K562 (cell line): ENCODE measurements at regions not wholly inside any gene's neighbourhood (a gene's known extent, or its start where the extent isn't known, plus 50 kb on each side); places are given as distances from the start of the nearest gene placed in this dataset.

Experiments used
- CBFA2T3 ChIP-seq: fragments of 450-650 bp; IDR thresholded peaks from 2 replicates; pipeline ENCODE4 v1.6.1; 2017
- CBX8 ChIP-seq: fragments of 200-600 bp; sonication (generic); IDR thresholded peaks from 2 replicates; pipeline ENCODE4 v1.6.1; 2012; ENCODE audit warnings: borderline replicate concordance, mixed run types, low read depth, mild to moderate bottlenecking, moderate library complexity, mixed read lengths, low read length, control low read depth, inconsistent platforms; ENCODE audit not compliant: poor library complexity, severe bottlenecking; ENCODE audit errors: extremely low read depth
- CGGBP1 ChIP-seq: fragments of 250-450 bp; sonication (Bioruptor Pico); IDR thresholded peaks from 2 replicates; pipeline ENCODE4 v1.9.0; 2021; ENCODE audit warnings: mild to moderate bottlenecking
- EWSR1 ChIP-seq: fragments of 450-650 bp; IDR thresholded peaks from 2 replicates; pipeline ENCODE4 v1.6.1; 2018; ENCODE audit warnings: borderline replicate concordance, mild to moderate bottlenecking, low read depth, moderate library complexity; ENCODE audit not compliant: partially characterized antibody
- ID3 ChIP-seq, 2 experiments: fragments of 250-450 bp in 1 of 2; fragments of 450-650 bp in 1 of 2; sonication (Bioruptor Pico) in 1 of 2; IDR thresholded peaks; 2 replicates each; pipeline versions ENCODE4 v1.6.1 to v1.8.0; 2016 to 2021; ENCODE audit warnings: mild to moderate bottlenecking in 2 of 2, moderate library complexity in 2 of 2, missing compliant biosample characterization in 1 of 2, missing genetic modification characterization in 1 of 2
- KAT8 ChIP-seq: fragments of 450-650 bp; IDR thresholded peaks from 2 replicates; pipeline ENCODE4 v1.6.1; 2016; ENCODE audit warnings: low read depth, mild to moderate bottlenecking
- KDM1A ChIP-seq, 2 experiments: fragments of 450-650 bp; IDR thresholded peaks; 2 replicates each; pipeline ENCODE4 v1.6.1; 2016; ENCODE audit warnings: mild to moderate bottlenecking in 2 of 2
- KLF1 ChIP-seq: fragments of 450-650 bp; IDR thresholded peaks from 2 replicates; pipeline ENCODE4 v1.6.1; 2016; ENCODE audit warnings: missing genetic modification characterization, missing compliant biosample characterization
- KLF10 ChIP-seq: fragments of 250-450 bp; sonication (Bioruptor Pico); IDR thresholded peaks from 2 replicates; pipeline ENCODE4 v1.6.1; 2021; ENCODE audit warnings: matching md5 sums
- MCM5 ChIP-seq: fragments of 450-650 bp; IDR thresholded peaks from 2 replicates; pipeline ENCODE4 v1.6.1; 2016; ENCODE audit warnings: low read depth
- MED1 ChIP-seq: sonication (generic); formaldehyde crosslinking; IDR thresholded peaks from 2 replicates; pipeline ENCODE4 v1.8.1; 2023; ENCODE audit warnings: missing genetic modification reagents, borderline replicate concordance
- MEIS2 ChIP-seq: fragments of 450-650 bp; IDR thresholded peaks from 2 replicates; pipeline ENCODE4 v1.6.1; 2014; ENCODE audit warnings: mild to moderate bottlenecking; ENCODE audit not compliant: partially characterized antibody
- MYNN ChIP-seq, 2 experiments: sonication (generic); formaldehyde crosslinking in 1 of 2; IDR thresholded peaks; 2 replicates each; pipeline versions ENCODE4 v1.5.0 to v1.6.1; 2016 to 2020; ENCODE audit warnings: antibody characterized with exemption in 1 of 2, missing genetic modification reagents in 1 of 2
- NCOA2 ChIP-seq, 2 experiments: fragments of 450-650 bp; IDR thresholded peaks; 2 replicates each; pipeline ENCODE4 v1.6.1; 2018; ENCODE audit warnings: mild to moderate bottlenecking in 2 of 2, moderate library complexity in 1 of 2; ENCODE audit not compliant: partially characterized antibody in 2 of 2
- NFRKB ChIP-seq: fragments of 450-650 bp; IDR thresholded peaks from 2 replicates; pipeline ENCODE4 v1.6.1; 2016; ENCODE audit warnings: low read depth
- NKRF ChIP-seq: fragments of 450-650 bp; IDR thresholded peaks from 2 replicates; pipeline ENCODE4 v1.6.1; 2016; ENCODE audit warnings: borderline replicate concordance
- RBBP5 ChIP-seq: fragments of 200-600 bp; sonication (generic); IDR thresholded peaks from 2 replicates; pipeline ENCODE4 v1.6.1; 2012; ENCODE audit warnings: borderline replicate concordance, mild to moderate bottlenecking, low read length, control low read depth, inconsistent platforms; ENCODE audit not compliant: insufficient read depth, poor library complexity, severe bottlenecking
- RHOXF2B ChIP-seq: fragments of 250-450 bp; sonication (Bioruptor Pico); conservative IDR thresholded peaks from 2 replicates; pipeline ENCODE4 v1.5.1; 2021
- SETDB1 ChIP-seq: IDR thresholded peaks from one replicate; pipeline ENCODE4 v1.6.1; 2012; ENCODE audit warnings: low read length, control low read depth, inconsistent platforms
- SMARCA4 ChIP-seq: fragments of 450-650 bp; IDR thresholded peaks from 2 replicates; pipeline ENCODE4 v1.6.1; 2016
- SUPT5H ChIP-seq: fragments of 450-650 bp; IDR thresholded peaks from 2 replicates; pipeline ENCODE4 v1.6.1; 2016
- XRCC5 ChIP-seq: fragments of 200-400 bp; formaldehyde crosslinking; IDR thresholded peaks from 2 replicates; pipeline ENCODE4 v1.6.1; 2017; ENCODE audit warnings: low read depth, mild to moderate bottlenecking, low read length
- ZBTB17 ChIP-seq: fragments of 450-650 bp; formaldehyde crosslinking; IDR thresholded peaks from 2 replicates; pipeline ENCODE4 v1.4.0; 2020; ENCODE audit warnings: mild to moderate bottlenecking
- ZEB2 ChIP-seq: fragments of 450-650 bp; IDR thresholded peaks from 2 replicates; pipeline ENCODE4 v1.6.1; 2016
- ZKSCAN1 ChIP-seq: fragments of 150-350 bp; IDR thresholded peaks from 2 replicates; pipeline ENCODE4 v1.6.1; 2016; ENCODE audit warnings: low read depth, low read length
- ZKSCAN8 ChIP-seq: fragments of 200-800 bp; sonication (Bioruptor generic); IDR thresholded peaks from 2 replicates; pipeline ENCODE4 v1.6.1; 2016; ENCODE audit warnings: missing genetic modification characterization, missing compliant biosample characterization
- ZNF224 ChIP-seq: sonication (generic); formaldehyde crosslinking; IDR thresholded peaks from 2 replicates; pipeline ENCODE4 v1.8.0; 2022; ENCODE audit warnings: mild to moderate bottlenecking, missing genetic modification reagents
- ZNF431 ChIP-seq: sonication (generic); formaldehyde crosslinking; IDR thresholded peaks from 2 replicates; pipeline ENCODE4 v1.8.0; 2022; ENCODE audit warnings: mild to moderate bottlenecking, missing genetic modification reagents
- ZSCAN29 ChIP-seq: fragments of 450-650 bp; IDR thresholded peaks from 2 replicates; pipeline ENCODE4 v1.6.1; 2017

GRCh38 chr7:10688544-10688943 is 285.1 kb upstream of the PHF14 start (continued):
- peak in 1 of 2 experiments; percentile 47; a peak in 1 of 4 replicates for TF ChIP-seq KDM1A (IDR thresholded peaks at IDR 0.05)
- peak; percentile 49; the same call in 1 of the 2 replicates for TF ChIP-seq SMARCA4
- TF ChIP-seq CBX8 = no peak
- no peak for TF ChIP-seq EWSR1
- no peak for TF ChIP-seq MYNN (IDR thresholded peaks at IDR 0.05)
- no peak for TF ChIP-seq MYNN (CRISPR knock-in tag; IDR thresholded peaks at IDR 0.05)
- no peak for TF ChIP-seq ZKSCAN8 (CRISPR knock-in tag)
- no peak for TF ChIP-seq ID3 (CRISPR knock-in tag; IDR thresholded peaks at IDR 0.05)
- no peak for TF ChIP-seq ID3 (tag; IDR thresholded peaks at IDR 0.05)
- TF ChIP-seq ZBTB17 (CRISPR knock-in tag) = no peak
- peak; percentile 24 for TF ChIP-seq MEIS2
- no peak for TF ChIP-seq ZSCAN29
- TF ChIP-seq SUPT5H = no peak
- TF ChIP-seq CBFA2T3 = peak; percentile 62; the same call in 1 of the 2 replicates
- TF ChIP-seq KAT8 = no peak
- TF ChIP-seq RHOXF2B (CRISPR knock-in tag) = no peak
- TF ChIP-seq ZNF431 (CRISPR knock-in tag) = no peak
- no peak for TF ChIP-seq SETDB1
- TF ChIP-seq ZEB2 = no peak
- TF ChIP-seq MCM5 = no peak
- no peak for TF ChIP-seq NCOA2 (IDR thresholded peaks at IDR 0.05; ENCODE audit: partially characterized antibody in 2 of 2)
- no peak for TF ChIP-seq NFRKB
- no peak for TF ChIP-seq CGGBP1 (CRISPR knock-in tag)
- TF ChIP-seq KLF1 (tag) = no peak
- TF ChIP-seq NKRF = no peak
- TF ChIP-seq ZNF224 (CRISPR knock-in tag) = no peak
- no peak for TF ChIP-seq ZKSCAN1
- no peak for TF ChIP-seq RBBP5
- TF ChIP-seq KLF10 (CRISPR knock-in tag) = no peak
- no peak for TF ChIP-seq XRCC5
- TF ChIP-seq MED1 (CRISPR knock-in tag) = no peak
